GM19372 (cell line): ENCODE measurements at regions not wholly inside any gene's neighbourhood (a gene's known extent, or its start where the extent isn't known, plus 50 kb on each side); places are given as distances from the start of the nearest gene placed in this dataset.

Experiments used
- ATAC-seq: cut with Tn5 transposase; IDR thresholded peaks from one replicate; pipeline ENCODE4 v1.9.1; 2021; ENCODE audit warnings: mild to moderate bottlenecking, low read depth, moderate library complexity; ENCODE audit not compliant: unreplicated experiment

DNA sequence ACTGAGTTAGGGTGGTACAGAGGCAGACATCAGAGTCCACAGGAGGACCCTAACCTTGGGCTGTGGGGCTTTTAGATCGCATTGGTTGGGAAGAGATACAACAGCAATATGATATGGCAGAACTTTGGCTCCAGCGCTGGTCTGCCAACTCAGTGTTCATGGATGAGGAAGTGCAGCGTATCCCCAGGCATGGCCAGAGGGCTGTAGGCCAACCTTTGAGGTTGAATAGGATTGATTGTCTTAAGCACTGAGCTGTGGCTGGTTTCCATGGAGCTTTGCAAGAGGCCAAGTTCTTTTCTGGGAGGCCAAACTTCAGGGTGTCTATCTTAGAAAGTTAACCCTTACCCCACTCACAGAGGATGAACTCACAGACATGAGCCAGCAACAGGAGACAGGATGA lies 144.1 kb upstream of the TMTC4 start:
- ATAC-seq = no peak

DNA sequence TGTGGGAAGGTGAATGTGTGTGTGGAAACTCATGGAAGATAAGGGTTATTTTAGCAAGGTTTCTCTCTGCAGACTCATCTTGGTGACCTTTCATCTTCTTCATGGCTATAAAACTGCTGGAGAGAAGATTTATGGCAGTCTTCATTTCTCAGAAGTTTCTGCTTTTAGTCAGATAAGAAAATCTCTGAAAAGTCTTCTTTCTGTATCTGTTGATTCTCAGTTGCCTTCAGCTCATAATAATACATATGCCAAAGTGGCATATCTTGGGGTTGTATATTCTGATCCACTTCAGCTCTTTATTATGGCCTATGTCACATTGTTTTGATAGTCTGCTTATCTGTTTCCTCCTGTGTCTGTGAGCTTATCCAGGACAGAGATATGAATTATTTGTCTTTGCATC lies 143.3 kb upstream of the TMTC4 start:
- ATAC-seq = no peak

DNA sequence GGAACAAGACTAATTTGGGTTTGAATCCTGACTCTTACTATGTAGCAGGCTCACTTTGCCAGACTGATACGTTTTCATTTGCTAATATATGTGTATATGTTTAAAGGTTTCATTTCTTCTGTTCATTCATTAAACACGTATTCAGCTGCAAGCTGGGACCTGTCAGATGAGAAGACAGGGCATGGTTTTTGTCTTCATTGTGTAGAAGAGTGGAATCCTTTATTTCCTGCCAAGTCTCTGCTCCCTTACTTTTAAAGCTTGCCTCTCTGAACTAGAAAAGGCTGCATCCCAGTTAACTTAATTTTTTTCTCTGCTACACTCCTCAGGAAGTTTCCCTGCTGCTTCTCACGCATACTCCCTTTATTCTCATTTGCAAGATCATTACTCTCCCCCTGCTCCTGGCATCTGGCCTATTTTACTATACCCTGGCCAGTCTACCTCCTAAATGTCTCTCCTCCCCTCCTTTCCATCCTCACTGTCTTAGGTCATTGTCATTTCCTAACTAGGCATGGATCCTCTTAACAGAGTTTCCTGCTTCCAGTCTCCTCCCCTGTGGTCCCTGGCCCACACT lies 141.0 kb upstream of the TMTC4 start:
- no peak for ATAC-seq

DNA sequence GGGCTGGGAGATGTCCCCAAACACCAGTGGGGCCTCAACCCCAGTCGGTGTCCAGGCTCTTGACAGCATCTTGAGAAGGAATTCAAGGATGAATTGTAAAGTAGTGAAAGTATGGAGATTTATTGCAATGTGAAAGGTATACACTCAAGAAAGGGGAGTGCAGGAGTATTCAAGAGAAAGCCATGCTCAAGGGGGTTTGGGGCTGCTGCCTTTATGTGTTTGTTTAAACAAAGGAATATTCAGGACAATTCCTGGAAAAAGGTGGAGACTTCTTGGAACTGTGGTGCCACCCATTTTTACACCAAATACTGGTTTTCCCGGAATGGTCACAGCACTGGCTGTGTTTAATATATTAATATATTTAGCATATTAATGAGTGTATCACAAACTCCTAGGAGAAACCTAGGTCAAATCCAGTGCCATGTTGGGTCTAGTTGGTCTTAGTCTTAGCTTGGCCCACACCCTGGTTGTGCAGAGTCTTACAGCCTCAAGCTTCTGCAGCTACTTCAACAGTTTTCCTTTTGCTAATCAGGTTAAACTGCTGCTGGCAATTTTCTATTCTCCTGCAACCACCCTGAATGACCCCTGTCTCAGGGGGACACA lies 138.5 kb upstream of the TMTC4 start:
- no peak for ATAC-seq

DNA sequence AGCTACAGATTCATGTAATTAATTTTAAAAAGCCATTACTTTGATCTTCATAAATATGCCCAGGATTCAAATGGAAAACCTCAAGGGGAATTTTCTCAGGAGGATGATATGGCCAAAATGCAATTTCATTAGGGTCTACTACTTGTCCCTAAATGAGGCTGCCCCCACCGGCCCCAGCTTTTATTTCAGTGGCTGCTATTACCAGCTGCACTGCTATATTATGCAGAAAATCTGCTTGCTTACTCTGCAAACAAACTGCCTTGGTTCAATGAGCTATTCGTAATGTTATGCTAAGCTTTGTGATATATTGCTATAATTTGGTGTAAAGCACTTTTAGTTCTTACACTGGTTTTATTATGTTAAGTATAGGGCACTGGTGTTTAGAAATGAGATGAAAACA lies 137.3 kb upstream of the TMTC4 start:
- ATAC-seq = no peak

DNA sequence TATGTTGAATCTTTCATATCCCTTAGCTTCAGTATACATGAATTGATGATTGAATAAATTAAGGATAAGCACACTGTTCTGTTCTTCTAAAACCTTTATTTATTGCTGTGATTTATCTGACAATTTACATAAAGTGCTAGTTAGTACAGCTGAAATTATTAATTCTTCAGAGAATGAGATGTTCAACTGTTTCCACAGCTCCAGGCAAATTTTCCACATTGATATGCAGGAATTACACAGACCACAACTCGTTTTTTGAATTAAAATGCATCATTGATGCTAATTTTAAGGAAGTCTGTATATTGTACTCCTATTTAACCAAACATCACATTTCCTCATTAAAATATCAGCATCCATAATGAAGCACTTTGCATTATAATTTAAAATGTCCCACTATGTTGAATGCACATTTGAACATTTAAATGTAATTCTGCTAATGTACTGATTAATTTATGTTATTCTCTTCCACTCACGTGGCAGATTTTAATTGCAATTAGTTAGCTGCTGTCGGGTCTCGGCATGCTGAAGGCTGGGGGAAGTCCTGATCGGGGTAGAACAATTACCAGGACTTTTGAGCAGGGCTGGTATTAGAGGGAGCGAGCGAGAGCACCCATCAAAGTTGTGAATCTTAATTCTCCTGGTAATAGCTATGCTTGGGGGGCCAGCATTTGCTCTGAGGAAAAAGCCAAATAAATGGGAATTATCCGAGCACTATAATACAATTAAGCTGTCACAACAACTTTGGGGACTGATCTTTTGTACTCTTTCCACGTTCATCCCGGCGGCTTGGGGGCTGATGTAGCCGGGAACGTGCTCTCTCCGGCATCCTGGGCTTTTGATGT lies 136.7 kb upstream of the TMTC4 start:
- no peak for ATAC-seq

DNA sequence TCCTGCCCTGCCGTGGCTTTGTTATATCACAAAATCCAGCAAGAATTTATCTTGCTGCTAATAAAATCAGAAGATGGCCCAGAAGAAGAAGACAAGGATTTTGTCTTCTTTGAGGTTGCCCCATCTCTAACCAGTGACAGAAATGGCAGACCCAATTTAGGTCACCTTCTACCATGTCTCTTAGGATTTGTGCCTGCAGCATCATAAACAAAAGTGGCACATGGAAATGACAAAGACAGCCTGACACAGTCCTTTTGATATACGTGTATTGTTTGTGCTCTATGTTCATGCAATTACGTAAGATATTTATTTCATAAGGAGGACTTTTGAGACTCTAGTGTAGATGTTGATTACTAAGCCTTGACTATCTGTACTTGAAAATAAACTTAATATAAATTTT lies 135.9 kb upstream of the TMTC4 start:
- ATAC-seq = no peak

DNA sequence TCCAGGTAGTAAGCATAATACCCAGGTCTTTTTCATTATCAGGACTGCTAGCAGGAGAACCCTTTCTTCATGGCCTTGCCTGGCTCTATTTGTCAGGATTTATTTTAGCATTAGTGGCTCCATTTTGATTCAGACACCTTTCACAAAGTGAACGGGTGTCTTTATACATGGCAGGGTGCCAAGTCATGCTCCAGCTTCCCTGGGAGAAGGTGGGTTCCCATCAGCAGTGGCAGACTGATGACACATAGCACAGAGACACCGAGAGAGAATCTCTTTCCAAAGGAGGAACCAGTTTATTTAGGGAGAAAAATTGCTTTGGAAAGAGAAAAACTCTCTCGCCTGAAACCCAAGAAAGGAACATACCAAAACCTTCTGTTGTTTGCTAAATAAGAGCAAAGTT lies 135.3 kb upstream of the TMTC4 start:
- ATAC-seq = no peak

DNA sequence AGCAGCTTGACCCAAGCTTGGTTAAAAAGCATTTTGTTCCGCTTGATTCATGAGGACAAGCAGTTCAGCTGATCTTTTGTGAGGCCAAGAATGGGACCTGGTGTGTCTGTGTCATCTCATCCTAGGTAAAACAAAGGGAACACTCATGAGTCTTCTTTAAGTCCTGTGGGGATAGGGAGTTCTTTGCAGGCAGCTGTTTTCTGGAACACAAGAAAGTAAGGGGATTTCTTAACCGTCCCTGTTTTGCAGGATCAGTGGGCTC lies 134.5 kb upstream of the TMTC4 start:
- ATAC-seq = no peak

DNA sequence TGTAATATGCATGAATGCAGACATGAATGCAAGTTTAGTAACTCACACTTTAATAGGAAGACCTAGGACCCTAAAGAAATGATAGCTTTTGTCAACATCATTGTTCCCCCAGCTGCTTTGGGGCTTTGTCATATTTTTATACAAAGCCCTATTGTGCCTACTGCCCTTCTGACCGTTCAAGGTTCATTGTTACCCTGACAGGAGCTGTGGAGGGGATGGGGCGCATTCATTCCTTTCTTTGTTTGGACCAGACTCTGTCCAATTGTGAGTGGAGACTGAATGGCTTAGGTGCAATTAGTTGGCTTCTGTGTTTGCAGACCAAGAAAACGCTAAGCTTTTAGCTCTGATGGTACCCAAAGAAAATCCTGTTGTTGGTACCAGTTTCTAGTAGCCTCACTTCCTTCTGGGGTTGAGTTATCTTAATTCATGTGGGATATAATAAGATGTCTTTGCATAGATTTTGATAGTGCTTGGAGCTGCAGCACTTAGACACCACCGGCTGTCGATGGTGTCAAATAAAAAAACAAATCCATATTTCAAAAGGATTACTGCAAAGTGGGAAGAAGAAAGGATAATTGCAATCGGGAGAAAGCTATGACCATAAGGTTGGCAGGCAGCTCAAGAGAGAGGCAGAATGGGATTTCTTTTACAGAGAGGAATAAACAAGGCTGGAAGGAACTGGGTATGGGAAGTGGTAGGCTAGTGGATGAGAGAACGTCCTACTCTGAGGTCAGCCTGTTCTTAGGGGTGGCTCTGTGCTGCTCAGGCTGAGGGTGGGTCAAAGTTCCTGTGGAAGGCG lies 133.9 kb upstream of the TMTC4 start:
- no peak for ATAC-seq

DNA sequence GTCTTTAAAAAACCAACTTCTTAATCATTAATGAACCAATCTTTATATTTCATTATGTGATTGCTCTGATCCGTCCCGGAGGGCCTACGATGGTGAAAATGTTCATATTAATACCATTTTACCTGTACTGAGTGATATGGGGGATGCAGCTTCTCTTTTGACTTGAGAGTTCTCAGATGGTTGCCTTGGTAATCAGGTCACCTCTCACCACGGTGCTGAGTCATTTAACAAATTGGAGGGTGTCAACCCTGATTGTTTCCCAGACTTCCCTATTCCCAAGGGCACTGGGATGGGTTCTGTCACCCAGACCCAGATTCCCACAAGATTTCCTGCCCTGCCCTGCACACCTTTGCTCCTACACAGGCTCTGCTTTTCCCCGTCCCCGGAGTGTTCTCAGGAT lies 128.5 kb upstream of the TMTC4 start:
- ATAC-seq = no peak

DNA sequence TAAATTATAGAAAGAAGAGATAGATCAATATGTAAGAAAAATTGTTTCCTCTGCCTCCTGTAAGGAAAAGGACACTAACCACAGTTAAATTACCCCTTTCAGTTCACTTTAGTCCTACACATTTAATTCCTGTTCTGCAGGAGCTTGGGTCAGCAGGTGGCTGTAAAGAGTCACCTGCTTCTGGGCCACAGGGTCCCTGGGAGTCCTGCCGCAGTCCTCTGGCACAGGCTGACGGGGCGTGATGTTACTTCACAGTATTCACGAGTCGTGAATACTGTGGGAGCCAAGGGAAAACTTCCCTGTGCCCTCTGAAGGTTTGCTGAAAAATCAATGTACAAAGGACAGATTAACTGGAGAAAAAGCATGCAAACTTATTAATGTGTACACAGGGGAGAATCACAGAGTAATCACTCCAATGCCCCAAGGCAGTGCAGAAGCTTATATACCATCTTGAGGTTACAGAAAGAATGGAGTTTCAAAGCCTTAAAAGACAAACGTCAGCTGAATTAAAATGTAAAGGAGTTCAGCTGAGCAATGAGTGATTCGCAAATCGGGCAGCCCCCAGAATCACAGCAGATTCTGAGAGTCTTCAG lies 125.8 kb upstream of the TMTC4 start:
- ATAC-seq = no peak

DNA sequence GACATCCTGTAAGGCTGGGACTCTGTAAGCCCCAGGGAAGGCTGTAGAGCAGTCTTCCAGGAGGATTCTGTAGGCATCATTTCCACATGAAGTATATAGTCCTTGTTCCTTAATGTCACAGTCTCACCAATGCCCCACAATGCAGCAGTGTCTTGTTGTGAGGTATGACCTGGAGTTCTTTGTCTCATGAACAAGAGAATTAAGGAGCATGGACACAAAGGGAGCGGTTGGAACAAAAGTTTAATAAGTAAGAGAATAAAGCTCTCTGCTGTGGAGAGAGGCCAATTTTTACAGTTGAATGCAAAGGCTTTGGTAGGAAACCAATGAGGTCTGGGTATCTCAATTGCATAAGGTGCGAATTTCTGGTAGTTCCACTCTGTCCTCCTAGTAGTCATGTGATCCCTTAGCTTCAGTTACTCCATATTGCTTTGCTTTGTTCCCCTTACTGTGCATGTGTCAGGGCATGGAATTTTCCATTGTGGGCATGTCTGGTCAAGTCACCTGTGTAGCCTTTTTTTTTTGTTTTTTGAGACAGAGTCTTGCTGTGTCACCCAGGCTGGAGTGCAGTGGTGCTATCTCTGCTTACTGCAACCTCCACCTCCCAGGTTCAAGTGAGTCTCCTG lies 124.3 kb upstream of the TMTC4 start:
- ATAC-seq = no peak

DNA sequence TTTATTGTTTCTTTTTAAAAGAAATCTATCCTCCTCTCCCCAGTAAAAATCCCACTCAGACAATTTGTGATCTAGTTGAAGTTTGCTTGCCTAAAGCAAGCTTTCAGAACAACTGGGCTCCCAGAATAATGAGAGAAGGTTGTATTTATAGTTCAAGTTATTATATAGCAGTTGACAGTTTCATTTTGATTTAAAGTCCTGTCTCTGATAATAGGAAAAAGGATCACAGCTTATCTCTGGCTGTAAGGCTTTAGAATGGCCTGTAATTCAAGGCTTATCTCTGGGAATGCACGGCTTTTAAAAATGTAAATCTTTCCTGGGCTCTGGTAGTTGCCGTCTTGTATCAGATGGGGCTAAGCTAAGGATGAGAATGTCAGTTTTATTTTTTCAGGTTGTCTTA lies 123.3 kb upstream of the TMTC4 start:
- ATAC-seq = no peak

DNA sequence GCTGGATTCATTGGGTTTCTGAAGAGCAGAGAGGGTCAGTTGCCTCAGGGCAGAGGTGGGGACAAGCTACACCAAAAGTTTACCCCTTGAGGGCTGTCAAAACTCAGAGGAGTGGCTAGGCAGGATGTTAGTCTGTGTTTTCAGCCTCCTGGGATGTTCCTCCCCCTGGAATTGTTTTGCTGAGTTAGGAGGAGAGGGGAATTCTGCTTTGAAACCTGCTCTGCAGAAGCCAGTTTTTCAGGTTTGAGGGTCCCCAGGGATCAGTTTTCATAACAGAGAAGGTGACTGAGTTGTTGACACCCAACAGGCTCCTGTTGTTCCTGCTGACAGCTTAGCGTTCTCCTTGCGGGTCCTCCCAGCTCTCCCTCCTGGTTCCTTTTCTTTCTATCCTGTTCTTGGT lies 121.9 kb upstream of the TMTC4 start:
- ATAC-seq = no peak

DNA sequence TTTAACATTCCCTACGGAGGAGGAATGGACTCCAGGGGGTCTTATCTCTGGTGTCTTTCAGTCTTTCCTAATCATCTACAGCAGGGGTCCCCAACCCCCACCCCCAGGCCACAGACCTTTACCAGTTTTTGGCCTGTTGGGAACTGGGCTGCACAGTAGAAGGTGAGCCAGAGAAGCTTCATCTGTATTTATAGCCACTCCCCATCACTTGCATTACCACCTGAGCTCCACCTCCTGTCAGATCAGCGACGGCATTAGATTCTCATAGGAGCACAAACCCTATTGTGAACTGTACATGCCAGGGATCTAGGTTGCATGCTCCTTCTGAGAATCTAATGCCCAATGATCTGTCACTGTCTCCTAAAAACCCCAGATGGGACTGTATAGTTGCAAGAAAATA lies 120.0 kb upstream of the TMTC4 start:
- no peak for ATAC-seq

DNA sequence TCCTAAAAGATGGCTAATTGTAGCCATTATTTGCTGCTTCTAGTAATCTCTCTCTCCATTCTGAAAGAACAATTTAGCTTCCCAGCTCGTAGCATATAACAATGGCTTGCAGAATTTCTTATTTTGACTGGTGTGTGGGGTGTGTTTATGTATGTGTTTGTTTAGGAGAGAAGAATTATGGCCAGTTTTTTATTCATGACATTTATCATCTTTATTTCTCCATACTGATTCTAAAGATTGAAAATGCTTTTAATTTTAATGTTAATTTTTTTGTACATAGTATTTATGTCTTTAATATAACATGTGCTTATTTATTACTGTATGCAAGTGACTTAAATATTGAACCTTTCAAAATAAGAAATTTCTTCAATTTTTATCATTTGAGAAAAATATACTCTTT lies 115.8 kb upstream of the TMTC4 start:
- no peak for ATAC-seq

DNA sequence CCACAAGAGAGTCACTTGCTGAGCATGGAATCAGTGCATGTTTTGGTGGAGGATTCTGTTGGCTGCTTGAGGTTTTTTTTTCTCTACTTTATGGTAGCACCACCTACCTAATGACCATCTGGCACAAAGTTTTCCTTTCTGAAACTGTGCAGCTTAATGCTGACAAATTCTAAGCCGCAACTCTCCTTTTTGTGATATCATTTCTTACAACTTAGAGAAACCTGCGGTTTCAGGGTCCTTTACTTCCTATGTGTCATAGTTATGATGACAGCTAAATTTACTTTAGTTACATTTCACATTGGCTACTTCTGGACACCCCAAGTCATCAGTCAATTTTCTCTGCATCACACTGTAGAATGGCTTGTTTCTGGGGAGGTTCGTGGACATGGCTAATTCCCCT lies 115.4 kb upstream of the TMTC4 start:
- no peak for ATAC-seq

DNA sequence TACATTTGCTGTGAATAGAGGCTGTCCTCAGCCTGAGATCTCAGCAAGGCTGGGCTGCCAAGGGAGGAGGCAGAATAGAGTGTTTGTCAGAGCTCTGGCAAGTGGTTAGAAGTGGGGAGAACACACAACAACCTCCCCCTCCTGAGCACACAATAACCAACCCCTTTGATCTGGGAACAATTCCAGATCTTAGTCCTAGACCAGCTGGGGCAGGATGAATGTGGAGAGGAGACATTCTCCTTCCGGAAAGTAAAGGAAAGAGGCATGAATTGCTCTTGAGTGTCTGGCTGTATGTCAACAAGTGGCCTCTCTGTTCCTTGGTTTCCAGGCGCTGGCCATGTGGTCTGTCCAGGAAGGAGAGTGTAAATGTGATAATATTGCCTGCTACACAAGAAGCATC lies 114.9 kb upstream of the TMTC4 start:
- no peak for ATAC-seq

DNA sequence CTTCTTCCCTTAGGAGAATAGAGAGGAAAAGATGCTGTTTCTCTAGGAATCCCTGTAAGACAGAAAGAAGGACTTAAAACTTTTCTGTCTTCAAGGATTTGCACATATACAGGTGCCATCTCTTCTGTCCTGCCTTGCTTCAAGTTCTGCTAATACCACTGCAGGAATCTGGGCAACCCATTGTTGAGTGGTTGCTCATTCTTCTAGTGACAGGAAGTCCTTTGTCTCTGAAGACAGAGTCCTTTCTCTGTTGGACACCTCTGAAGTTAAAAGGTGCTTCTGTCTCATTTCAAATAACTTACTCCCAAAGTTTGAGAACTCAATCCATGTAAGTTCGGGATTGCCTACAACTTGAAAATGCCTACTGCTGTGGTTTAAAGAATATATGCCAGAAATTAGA lies 114.4 kb upstream of the TMTC4 start:
- no peak for ATAC-seq

DNA sequence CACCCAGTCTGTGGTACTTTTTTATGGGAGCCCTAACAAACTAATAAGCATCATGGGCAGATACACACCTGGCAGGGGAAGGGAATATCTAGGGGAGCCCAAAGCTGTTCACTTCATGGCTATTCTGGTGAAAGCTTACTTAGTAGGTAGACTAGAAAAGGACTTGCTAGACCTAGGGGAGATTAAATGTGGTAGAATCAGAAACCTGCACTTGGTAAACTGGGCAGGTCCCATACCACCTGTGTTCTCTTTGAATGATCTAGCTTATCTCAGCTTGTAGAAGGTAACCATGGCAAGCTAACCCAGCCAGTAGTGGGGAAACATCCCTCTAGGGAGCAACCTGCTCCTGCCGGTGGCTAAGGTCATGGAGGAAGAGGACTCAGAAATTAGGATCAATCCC lies 113.9 kb upstream of the TMTC4 start:
- no peak for ATAC-seq
